Astrocyte (in vitro differentiated cells and primary cell): ENCODE measurements at regions not wholly inside any gene's neighbourhood (a gene's known extent, or its start where the extent isn't known, plus 50 kb on each side); places are given as distances from the start of the nearest gene placed in this dataset.

Experiments used
- DNase-seq: peaks from one replicate; pipeline ENCODE4 v3.0.0-alpha.2; 2010; ENCODE audit warnings: low read depth
- FAIRE-seq: peaks from 2 replicates; lab custom pipeline; 2011; peaks lifted over from hg19 to GRCh38; lab: Jason Lieb, UNC
- H2AFZ ChIP-seq: 2 replicates; pipeline ENCODE4 v1.6.0; 2012; ENCODE audit warnings: low read depth, low read length, inconsistent platforms
- H3K27ac ChIP-seq: 2 replicates; pipeline ENCODE4 v1.5.1; 2011; ENCODE audit warnings: low read depth, low read length, inconsistent platforms
- H3K27me3 ChIP-seq: 2 replicates; pipeline ENCODE4 v1.6.0; 2011; ENCODE audit warnings: low read length, inconsistent platforms; ENCODE audit not compliant: insufficient read depth
- H3K36me3 ChIP-seq: 2 replicates; pipeline ENCODE4 v1.5.1; 2011; ENCODE audit warnings: low read length, inconsistent platforms; ENCODE audit not compliant: insufficient read depth
- H3K4me1 ChIP-seq: 2 replicates; pipeline ENCODE4 v1.5.1; 2011; ENCODE audit warnings: low read length, inconsistent platforms; ENCODE audit not compliant: insufficient read depth
- H3K4me2 ChIP-seq: 2 replicates; pipeline ENCODE4 v1.6.0; 2012; ENCODE audit warnings: low read length, inconsistent platforms
- H3K4me3 ChIP-seq: 2 replicates; pipeline ENCODE4 v1.5.1; 2011; ENCODE audit warnings: low read depth, mild to moderate bottlenecking, low read length, inconsistent platforms; ENCODE audit not compliant: insufficient read depth
- H3K79me2 ChIP-seq: 2 replicates; pipeline ENCODE4 v1.6.0; 2012; ENCODE audit warnings: mild to moderate bottlenecking, low read length, inconsistent platforms; ENCODE audit not compliant: insufficient read depth
- H3K9ac ChIP-seq: 2 replicates; pipeline ENCODE4 v1.6.0; 2012; ENCODE audit warnings: mild to moderate bottlenecking, low read length, inconsistent platforms
- H3K9me3 ChIP-seq: 2 replicates; pipeline ENCODE4 v1.5.1; 2012; ENCODE audit warnings: low read depth, mild to moderate bottlenecking, low read length, inconsistent platforms; ENCODE audit not compliant: insufficient read depth
- H4K20me1 ChIP-seq: 2 replicates; pipeline ENCODE4 v1.6.0; 2012; ENCODE audit warnings: low read length, inconsistent platforms; ENCODE audit not compliant: insufficient read depth
- H3K27ac Mint-ChIP-seq: one replicate; pipeline ENCODE4 v1.8.0; 2021; ENCODE audit warnings: mild to moderate bottlenecking, mixed read lengths; ENCODE audit not compliant: unreplicated experiment
- H3K27me3 Mint-ChIP-seq: one replicate; pipeline ENCODE4 v1.8.0; 2021; ENCODE audit warnings: low read depth, mixed read lengths; ENCODE audit not compliant: unreplicated experiment
- H3K36me3 Mint-ChIP-seq: one replicate; pipeline ENCODE4 v1.8.0; 2021; ENCODE audit warnings: low read depth, mixed read lengths; ENCODE audit not compliant: unreplicated experiment
- H3K4me1 Mint-ChIP-seq: one replicate; pipeline ENCODE4 v1.8.0; 2021; ENCODE audit warnings: low read depth, mixed read lengths; ENCODE audit not compliant: unreplicated experiment
- H3K4me3 Mint-ChIP-seq: one replicate; pipeline ENCODE4 v1.8.0; 2021; ENCODE audit warnings: mild to moderate bottlenecking, moderate library complexity, mixed read lengths; ENCODE audit not compliant: unreplicated experiment
- H3K9me3 Mint-ChIP-seq: one replicate; pipeline ENCODE4 v1.8.0; 2021; ENCODE audit warnings: mild to moderate bottlenecking, mixed read lengths; ENCODE audit not compliant: unreplicated experiment
- EZH2 ChIP-seq: IDR thresholded peaks from 2 replicates; pipeline ENCODE4 v1.6.1; 2012; ENCODE audit warnings: mild to moderate bottlenecking, low read length, inconsistent platforms; ENCODE audit not compliant: insufficient read depth
- TF ChIP-seq, protein P1 (sequence below): IDR thresholded peaks from 2 replicates; pipeline ENCODE4 v1.5.1; 2011; ENCODE audit warnings: low read depth, mild to moderate bottlenecking, inconsistent platforms, low read length, moderate library complexity; ENCODE audit not compliant: insufficient read depth

DNA sequence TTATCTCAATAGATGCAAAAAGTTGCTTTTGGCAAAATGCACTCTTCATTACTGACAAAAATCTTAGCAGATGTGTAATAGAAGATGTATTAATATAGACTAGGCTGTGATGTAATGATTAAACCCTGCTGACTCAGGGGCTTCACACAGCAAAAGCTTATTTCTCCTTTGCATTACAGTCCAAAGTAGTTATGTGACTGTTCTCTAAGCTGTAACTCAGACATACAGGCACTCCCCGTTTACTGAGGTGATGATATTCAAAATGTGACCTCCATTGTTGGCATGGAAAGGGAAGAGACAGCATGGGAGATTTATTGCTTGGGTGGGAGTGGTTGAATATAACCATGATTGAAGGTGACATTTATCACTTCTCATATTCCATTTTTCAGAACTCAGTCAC is 331.5 kb downstream of the SNAPC1 start:
- Mint-ChIP-seq H3K9me3 (no peaks in the 10 kb centered on the region), H3K4me1 (no peaks in the 10 kb centered on the region), H3K27me3 (no peaks in the 10 kb centered on the region), H3K27ac (no peak overlapping the region), H3K4me3 (no peak overlapping the region), H3K36me3 (no peaks in the 10 kb centered on the region)
- Histone ChIP-seq H3K79me2 (no peaks in the 10 kb centered on the region), H3K4me3 (no peak overlapping the region), H3K27ac (no peak overlapping the region), H3K4me2 (no peak overlapping the region), H3K4me1 (no peaks in the 10 kb centered on the region), H2AFZ (no peak overlapping the region), H3K9ac (no peak overlapping the region), H3K9me3 (no peaks in the 10 kb centered on the region), H4K20me1 (no peaks in the 10 kb centered on the region), H3K27me3 (no peaks in the 10 kb centered on the region), H3K36me3 (no peaks in the 10 kb centered on the region)
- FAIRE-seq (no peak), DNase-seq (no peak)
- no peak for TF ChIP-seq EZH2
- TF ChIP-seq, protein P1, sequence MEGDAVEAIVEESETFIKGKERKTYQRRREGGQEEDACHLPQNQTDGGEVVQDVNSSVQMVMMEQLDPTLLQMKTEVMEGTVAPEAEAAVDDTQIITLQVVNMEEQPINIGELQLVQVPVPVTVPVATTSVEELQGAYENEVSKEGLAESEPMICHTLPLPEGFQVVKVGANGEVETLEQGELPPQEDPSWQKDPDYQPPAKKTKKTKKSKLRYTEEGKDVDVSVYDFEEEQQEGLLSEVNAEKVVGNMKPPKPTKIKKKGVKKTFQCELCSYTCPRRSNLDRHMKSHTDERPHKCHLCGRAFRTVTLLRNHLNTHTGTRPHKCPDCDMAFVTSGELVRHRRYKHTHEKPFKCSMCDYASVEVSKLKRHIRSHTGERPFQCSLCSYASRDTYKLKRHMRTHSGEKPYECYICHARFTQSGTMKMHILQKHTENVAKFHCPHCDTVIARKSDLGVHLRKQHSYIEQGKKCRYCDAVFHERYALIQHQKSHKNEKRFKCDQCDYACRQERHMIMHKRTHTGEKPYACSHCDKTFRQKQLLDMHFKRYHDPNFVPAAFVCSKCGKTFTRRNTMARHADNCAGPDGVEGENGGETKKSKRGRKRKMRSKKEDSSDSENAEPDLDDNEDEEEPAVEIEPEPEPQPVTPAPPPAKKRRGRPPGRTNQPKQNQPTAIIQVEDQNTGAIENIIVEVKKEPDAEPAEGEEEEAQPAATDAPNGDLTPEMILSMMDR = no peak

DNA sequence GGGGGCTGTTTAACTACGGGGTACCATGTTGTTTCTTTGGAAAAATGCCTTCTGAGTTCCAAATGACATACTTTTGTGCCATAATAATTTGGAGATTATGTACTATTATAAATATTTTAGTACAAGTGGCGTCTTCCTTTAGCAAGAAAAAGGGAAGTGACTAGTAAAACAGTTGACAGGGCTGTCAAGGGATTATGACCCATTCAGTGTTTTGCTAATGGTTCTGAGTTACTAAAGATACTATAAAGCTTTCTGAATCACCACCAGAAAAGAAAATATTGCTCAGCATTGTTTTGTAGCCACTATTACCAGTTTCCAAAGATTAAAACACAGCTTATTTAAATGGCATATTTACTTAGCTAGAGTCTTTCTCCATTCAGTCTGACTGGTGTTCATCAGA is 334.9 kb downstream of the SNAPC1 start:
- no peaks in the 10 kb centered on the region for H3K79me2 ChIP-seq
- H3K4me3 Mint-ChIP-seq = no peak overlapping the region
- no peak for DNase-seq
- no peak overlapping the region for H3K4me3 ChIP-seq
- H3K9me3 Mint-ChIP-seq = no peaks in the 10 kb centered on the region
- H3K4me1 Mint-ChIP-seq = no peaks in the 10 kb centered on the region
- no peak overlapping the region for H3K27ac Mint-ChIP-seq
- H3K27ac ChIP-seq = no peak overlapping the region
- H3K27me3 ChIP-seq = no peaks in the 10 kb centered on the region
- H3K27me3 Mint-ChIP-seq = no peaks in the 10 kb centered on the region
- TF ChIP-seq, protein P1 = no peak
- TF ChIP-seq EZH2 = no peak
- H3K9ac ChIP-seq = no peak overlapping the region
- no peaks in the 10 kb centered on the region for H3K9me3 ChIP-seq
- H4K20me1 ChIP-seq = no peaks in the 10 kb centered on the region
- FAIRE-seq = no peak
- no peaks in the 10 kb centered on the region for H3K4me1 ChIP-seq
- H3K36me3 ChIP-seq = no peaks in the 10 kb centered on the region
- H3K4me2 ChIP-seq = no peak overlapping the region
- no peak overlapping the region for H2AFZ ChIP-seq
- H3K36me3 Mint-ChIP-seq = no peaks in the 10 kb centered on the region

DNA sequence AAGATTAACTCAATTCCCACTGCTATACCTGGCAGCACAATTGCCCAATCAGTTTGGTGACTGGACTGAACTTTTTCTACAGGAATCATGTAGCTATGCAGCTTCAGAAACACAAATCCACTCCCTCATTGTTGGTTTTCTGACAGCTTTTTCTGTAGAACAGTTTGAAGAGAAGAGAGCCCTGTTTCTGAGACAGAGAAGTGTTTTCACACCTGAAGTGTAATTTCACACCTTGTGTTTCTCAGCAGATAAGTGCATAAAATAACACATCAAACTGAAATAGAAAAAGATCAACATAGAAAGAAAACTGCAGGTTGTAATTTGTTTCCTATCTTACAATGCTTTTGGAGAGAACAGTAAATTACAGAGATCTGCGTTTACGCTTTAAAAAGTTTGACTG is 335.6 kb downstream of the SNAPC1 start:
- no peaks in the 10 kb centered on the region for H3K4me1 ChIP-seq
- no peak overlapping the region for H3K27ac Mint-ChIP-seq
- H3K4me3 Mint-ChIP-seq = no peak overlapping the region
- no peak overlapping the region for H2AFZ ChIP-seq
- FAIRE-seq = no peak
- H3K4me2 ChIP-seq = no peak overlapping the region
- no peak for DNase-seq
- no peaks in the 10 kb centered on the region for H3K9me3 ChIP-seq
- no peaks in the 10 kb centered on the region for H3K9me3 Mint-ChIP-seq
- H3K4me1 Mint-ChIP-seq = no peaks in the 10 kb centered on the region
- no peaks in the 10 kb centered on the region for H3K36me3 Mint-ChIP-seq
- TF ChIP-seq EZH2 = no peak
- TF ChIP-seq, protein P1 = no peak
- no peaks in the 10 kb centered on the region for H3K79me2 ChIP-seq
- H3K27me3 Mint-ChIP-seq = no peaks in the 10 kb centered on the region
- no peaks in the 10 kb centered on the region for H3K36me3 ChIP-seq
- H3K27ac ChIP-seq = no peak overlapping the region
- no peaks in the 10 kb centered on the region for H3K27me3 ChIP-seq
- no peak overlapping the region for H3K9ac ChIP-seq
- H3K4me3 ChIP-seq = no peak overlapping the region
- H4K20me1 ChIP-seq = no peaks in the 10 kb centered on the region
